ENCODE measurements at regions not wholly inside any gene's neighbourhood (a gene's known extent, or its start where the extent isn't known, plus 50 kb on each side); places are given as distances from the start of the nearest gene placed in this dataset.

- TF ChIP-seq CTCF (IDR thresholded peaks at IDR 0.05; ENCODE audit: insufficient read depth, low read length, poor library complexity, severe bottlenecking) = no peak
- TF ChIP-seq EZH2phosphoT487 (conservative IDR thresholded peaks at IDR 0.05; ENCODE audit: low read length) = no peak
Observed at GRCh38 chr2:129490641-129491040, 488.8 kb upstream of the RAB6C start.
